ENCODE measurements at regions not wholly inside any gene's neighbourhood (a gene's known extent, or its start where the extent isn't known, plus 50 kb on each side); places are given as distances from the start of the nearest gene placed in this dataset.

- TF ChIP-seq CTCF (IDR thresholded peaks at IDR 0.05 in 4 of 5, conservative IDR thresholded peaks at IDR 0.05 in 1 of 5) (no peak), POLR2A (IDR thresholded peaks at IDR 0.05) (no peak)
Observed at GRCh38 chr5:15417156-15417555, 82.8 kb upstream of the FBXL7 start.
